Liver (tissue), 8 donors: ENCODE measurements at regions not wholly inside any gene's neighbourhood (a gene's known extent, or its start where the extent isn't known, plus 50 kb on each side); places are given as distances from the start of the nearest gene placed in this dataset.

Experiments used
- DNase-seq: peaks from one replicate; pipeline ENCODE4 v3.0.0-alpha.2; 2017; ENCODE audit warnings: low spot score
- H3K27ac ChIP-seq, 2 donors: one replicate each; pipeline ENCODE4 v1.7.0; 2013; ENCODE audit warnings: inconsistent platforms in 2 of 2, low read length in 2 of 2, control low read depth in 1 of 2, low read depth in 1 of 2, mild to moderate bottlenecking in 1 of 2
- H3K27me3 ChIP-seq, 4 donors: one replicate each; pipeline versions ENCODE4 v1.6.1 to v1.7.0; 2013; ENCODE audit warnings: low read length in 3 of 4, inconsistent platforms in 1 of 4, mild to moderate bottlenecking in 1 of 4, moderate library complexity in 1 of 4; ENCODE audit not compliant: control insufficient read depth in 4 of 4, insufficient read depth in 4 of 4
- H3K36me3 ChIP-seq, 4 donors: one replicate each; pipeline versions ENCODE4 v1.6.1 to v1.7.0; 2013; ENCODE audit warnings: low read length in 3 of 4, mild to moderate bottlenecking in 3 of 4, low read depth in 1 of 4, moderate library complexity in 1 of 4; ENCODE audit not compliant: control insufficient read depth in 4 of 4, insufficient read depth in 3 of 4
- H3K4me1 ChIP-seq, 4 donors: one replicate each; pipeline versions ENCODE4 v1.6.1 to v1.7.0; 2013; ENCODE audit warnings: low read length in 3 of 4, mild to moderate bottlenecking in 3 of 4, moderate library complexity in 1 of 4; ENCODE audit not compliant: control insufficient read depth in 4 of 4, insufficient read depth in 4 of 4
- H3K4me3 ChIP-seq, 3 donors: one replicate each; pipeline versions ENCODE4 v1.6.1 to v1.7.0; 2013; ENCODE audit warnings: low read length in 3 of 3, control low read depth in 1 of 3, low read depth in 1 of 3, mild to moderate bottlenecking in 1 of 3
- H3K9ac ChIP-seq, 2 donors: one replicate each; pipeline ENCODE4 v1.7.0; 2013; ENCODE audit warnings: low read length in 2 of 2, mild to moderate bottlenecking in 2 of 2, moderate library complexity in 2 of 2, control low read depth in 1 of 2, low read depth in 1 of 2
- H3K9me3 ChIP-seq, 4 donors: one replicate each; pipeline versions ENCODE4 v1.6.1 to v1.7.0; 2013; ENCODE audit warnings: low read length in 3 of 4; ENCODE audit not compliant: control insufficient read depth in 4 of 4
- ATF3 ChIP-seq: IDR thresholded peaks from 2 replicates; pipeline ENCODE4 v1.6.1; 2016; ENCODE audit warnings: antibody characterized with exemption
- EGR1 ChIP-seq, 2 donors: IDR thresholded peaks; 2 replicates each; pipeline ENCODE4 v1.6.1; 2016 to 2018; ENCODE audit warnings: antibody characterized with exemption in 2 of 2, low read depth in 2 of 2
- GABPA ChIP-seq, 2 donors: IDR thresholded peaks in 1 of 2; conservative IDR thresholded peaks in 1 of 2; 2 replicates each; pipeline ENCODE4 v1.6.1; 2016; ENCODE audit warnings: antibody characterized with exemption in 2 of 2, mild to moderate bottlenecking in 1 of 2, moderate library complexity in 1 of 2
- HNF4A ChIP-seq, 2 donors: conservative IDR thresholded peaks; 2 replicates each; pipeline ENCODE4 v1.6.1; 2016; ENCODE audit warnings: antibody characterized with exemption in 2 of 2, mild to moderate bottlenecking in 2 of 2
- JUND ChIP-seq, 2 donors: IDR thresholded peaks; 2 replicates each; pipeline ENCODE4 v1.6.1; 2016; ENCODE audit warnings: antibody characterized with exemption in 2 of 2
- REST ChIP-seq: IDR thresholded peaks from 2 replicates; pipeline ENCODE4 v1.6.1; 2016; ENCODE audit warnings: antibody characterized with exemption, mild to moderate bottlenecking
- RXRA ChIP-seq, 2 donors: IDR thresholded peaks; 2 replicates each; pipeline ENCODE4 v1.6.1; 2017 to 2018; ENCODE audit warnings: antibody characterized with exemption in 2 of 2, mild to moderate bottlenecking in 1 of 2
- SP1 ChIP-seq: IDR thresholded peaks from 2 replicates; pipeline ENCODE4 v1.6.1; 2018; ENCODE audit warnings: antibody characterized with exemption, mild to moderate bottlenecking
- TAF1 ChIP-seq: conservative IDR thresholded peaks from 2 replicates; pipeline ENCODE4 v1.6.1; 2016; ENCODE audit warnings: antibody characterized with exemption, mild to moderate bottlenecking
- YY1 ChIP-seq: IDR thresholded peaks from 2 replicates; pipeline ENCODE4 v1.6.1; 2016; ENCODE audit warnings: antibody characterized with exemption, mild to moderate bottlenecking
- ZBTB33 ChIP-seq: IDR thresholded peaks from 2 replicates; pipeline ENCODE4 v1.6.1; 2016; ENCODE audit warnings: antibody characterized with exemption
- WGBS: extraction: QIAGEN DNeasy Blood & Tissue Kit; methylation state at CpG from one replicate; pipeline ENCODE4 v1.1.7; 2013; 5-methylcytosine and 5-hydroxymethylcytosine counted together
- TF ChIP-seq, protein P1 (sequence below): fragments of 150-350 bp; IDR thresholded peaks from 2 replicates; pipeline ENCODE4 v1.5.1; 2017; ENCODE audit warnings: improper control_type of control experiment, low read depth, low read length; ENCODE audit not compliant: missing input control
- donor health status: healthy.
- donor health status: healthy.
- donor health status: healthy.
- donor health status: healthy.
- donor health status: healthy.

DNA sequence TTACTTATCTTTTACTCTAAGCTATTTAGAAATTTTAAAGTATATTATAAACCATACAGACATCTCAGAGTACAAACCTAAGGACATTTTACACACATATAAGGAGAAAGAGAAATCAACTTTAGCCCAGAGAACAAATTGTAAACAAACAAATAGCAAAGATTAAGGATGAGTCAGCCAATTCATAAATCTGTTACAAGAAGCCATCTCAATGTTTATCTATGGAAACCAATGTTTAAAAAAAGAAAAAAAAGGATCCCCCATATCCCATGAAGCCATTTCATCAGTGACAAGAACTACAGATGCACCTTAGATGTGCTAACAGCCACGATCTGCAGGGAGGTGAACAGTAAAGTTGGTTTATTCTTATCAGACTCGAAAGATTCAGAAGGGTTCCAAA lies 437.1 kb downstream of the SHQ1 start:
- Histone ChIP-seq H3K27ac (peak overlapping the region in 1 of 2 donors; percentile 39), H3K27me3 (no peaks in the 10 kb centered on the region), H3K4me3 (no peak overlapping the region), H3K4me1 (peaks cover 11 to 26% (median 20%) of the 10 kb centered on the region in 4 donors), H3K36me3 (no peaks in the 10 kb centered on the region), H3K9ac (no peak overlapping the region), H3K9me3 (no peaks in the 10 kb centered on the region)
- 51% methylated on average over 2 of the region's 2 CpGs for WGBS
- TF ChIP-seq TAF1 (no peak), HNF4A (conservative IDR thresholded peaks at IDR 0.05) (peak in 1 of 2 donors; percentile 3), REST (no peak), ZBTB33 (no peak), JUND (IDR thresholded peaks at IDR 0.05) (no peak), YY1 (no peak)
- TF ChIP-seq, protein P1, sequence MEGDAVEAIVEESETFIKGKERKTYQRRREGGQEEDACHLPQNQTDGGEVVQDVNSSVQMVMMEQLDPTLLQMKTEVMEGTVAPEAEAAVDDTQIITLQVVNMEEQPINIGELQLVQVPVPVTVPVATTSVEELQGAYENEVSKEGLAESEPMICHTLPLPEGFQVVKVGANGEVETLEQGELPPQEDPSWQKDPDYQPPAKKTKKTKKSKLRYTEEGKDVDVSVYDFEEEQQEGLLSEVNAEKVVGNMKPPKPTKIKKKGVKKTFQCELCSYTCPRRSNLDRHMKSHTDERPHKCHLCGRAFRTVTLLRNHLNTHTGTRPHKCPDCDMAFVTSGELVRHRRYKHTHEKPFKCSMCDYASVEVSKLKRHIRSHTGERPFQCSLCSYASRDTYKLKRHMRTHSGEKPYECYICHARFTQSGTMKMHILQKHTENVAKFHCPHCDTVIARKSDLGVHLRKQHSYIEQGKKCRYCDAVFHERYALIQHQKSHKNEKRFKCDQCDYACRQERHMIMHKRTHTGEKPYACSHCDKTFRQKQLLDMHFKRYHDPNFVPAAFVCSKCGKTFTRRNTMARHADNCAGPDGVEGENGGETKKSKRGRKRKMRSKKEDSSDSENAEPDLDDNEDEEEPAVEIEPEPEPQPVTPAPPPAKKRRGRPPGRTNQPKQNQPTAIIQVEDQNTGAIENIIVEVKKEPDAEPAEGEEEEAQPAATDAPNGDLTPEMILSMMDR, result no peak
- no peak for DNase-seq

DNA sequence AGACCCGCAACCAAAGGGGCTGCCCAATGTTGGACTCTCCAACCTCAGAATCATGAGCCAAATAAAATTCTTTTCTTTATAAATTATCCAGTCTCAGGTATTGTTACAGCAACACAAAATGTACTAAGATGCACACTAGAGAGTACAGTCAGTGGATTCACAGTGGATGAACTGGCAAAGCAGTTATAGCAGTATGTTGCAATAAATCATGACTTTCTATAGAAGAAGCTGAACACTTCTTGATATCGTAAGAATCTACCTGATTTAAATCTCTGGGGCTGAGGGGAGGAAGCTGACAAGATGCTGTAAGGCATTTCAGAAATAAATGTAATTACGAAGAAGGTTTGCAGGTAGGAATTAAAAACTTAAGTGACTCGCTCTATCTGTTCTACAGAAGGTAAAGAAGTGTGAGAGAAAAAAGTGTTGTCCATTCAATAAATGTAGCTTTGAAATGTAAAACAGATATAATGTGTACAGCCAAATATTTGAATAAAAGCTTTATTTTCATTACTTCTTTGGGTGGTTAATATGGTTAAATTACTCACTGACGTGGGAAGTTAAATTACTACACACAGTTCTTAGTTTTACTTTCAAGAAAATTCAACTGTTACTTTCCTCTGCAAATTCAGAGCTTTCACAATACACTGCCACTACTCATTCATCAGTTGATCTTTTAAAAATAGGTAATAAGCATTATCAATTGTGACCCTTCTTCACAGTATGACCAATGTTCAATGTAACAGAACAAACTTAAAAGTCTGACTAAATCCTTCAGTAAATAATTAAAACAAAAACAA lies 439.1 kb downstream of the SHQ1 start:
- Histone ChIP-seq H3K9ac (no peak overlapping the region), H3K9me3 (no peaks in the 10 kb centered on the region), H3K36me3 (no peaks in the 10 kb centered on the region), H3K27ac (no peak overlapping the region), H3K4me1 (peaks cover 11 to 28% (median 18%) of the 10 kb centered on the region in 4 donors), H3K27me3 (no peaks in the 10 kb centered on the region), H3K4me3 (no peak overlapping the region)
- no peak for DNase-seq
- 90% methylated on average over 5 of the region's 5 CpGs for WGBS
- TF ChIP-seq HNF4A (conservative IDR thresholded peaks at IDR 0.05) (no peak), TAF1 (no peak), SP1 (no peak), RXRA (IDR thresholded peaks at IDR 0.05) (no peak), EGR1 (IDR thresholded peaks at IDR 0.05; ENCODE audit: low read depth in 2 of 2) (no peak), ZBTB33 (no peak), GABPA (IDR thresholded peaks at IDR 0.05 in 1 of 2, conservative IDR thresholded peaks at IDR 0.05 in 1 of 2) (no peak), ATF3 (no peak), REST (no peak)
- TF ChIP-seq, protein P1, result no peak
